Rectal smooth muscle tissue (tissue), 1 donor: ENCODE measurements at regions not wholly inside any gene's neighbourhood (a gene's known extent, or its start where the extent isn't known, plus 50 kb on each side); places are given as distances from the start of the nearest gene placed in this dataset.

ENCODE experiments used
- H3K27ac ChIP-seq: one replicate; pipeline ENCODE4 v1.7.0; 2013; ENCODE audit warnings: low read depth, low read length, inconsistent platforms
- H3K27me3 ChIP-seq: one replicate; pipeline ENCODE4 v1.7.0; 2013; ENCODE audit warnings: low read length; ENCODE audit not compliant: control insufficient read depth, insufficient read depth
- H3K36me3 ChIP-seq: one replicate; pipeline ENCODE4 v1.7.0; 2013; ENCODE audit warnings: low read length; ENCODE audit not compliant: control insufficient read depth, insufficient read depth
- H3K4me1 ChIP-seq: one replicate; pipeline ENCODE4 v1.7.0; 2013; ENCODE audit warnings: low read length; ENCODE audit not compliant: control insufficient read depth, insufficient read depth
- H3K4me3 ChIP-seq: one replicate; pipeline ENCODE4 v1.7.0; 2013; ENCODE audit warnings: low read length
- H3K9ac ChIP-seq: one replicate; pipeline ENCODE4 v1.7.0; 2013; ENCODE audit warnings: low read length

DNA sequence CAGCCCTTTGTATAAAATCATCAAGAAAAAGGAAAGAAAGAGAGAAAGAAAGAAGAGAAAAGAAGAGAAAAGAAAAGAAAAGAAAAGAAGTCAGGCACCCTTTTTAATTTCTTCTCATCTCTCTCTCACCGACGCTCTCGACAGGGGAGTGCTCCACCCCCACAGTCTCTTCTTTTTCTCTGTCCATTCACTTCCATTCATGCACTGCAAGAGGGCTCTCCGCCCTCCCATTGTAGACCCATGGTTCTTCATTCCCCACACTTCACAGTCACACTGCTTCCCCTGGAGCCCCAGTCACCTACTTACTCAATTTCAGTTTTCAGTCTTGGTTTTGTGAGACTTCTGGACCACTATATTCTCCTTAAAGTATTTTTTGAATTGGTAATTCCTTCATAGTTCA lies 254.7 kb downstream of the SOX2 start:
- Histone ChIP-seq H3K9ac (no peak overlapping the region), H3K4me1 (no peaks in the 10 kb centered on the region), H3K4me3 (no peak overlapping the region), H3K27ac (no peak overlapping the region), H3K27me3 (no peaks in the 10 kb centered on the region), H3K36me3 (no peaks in the 10 kb centered on the region)

DNA sequence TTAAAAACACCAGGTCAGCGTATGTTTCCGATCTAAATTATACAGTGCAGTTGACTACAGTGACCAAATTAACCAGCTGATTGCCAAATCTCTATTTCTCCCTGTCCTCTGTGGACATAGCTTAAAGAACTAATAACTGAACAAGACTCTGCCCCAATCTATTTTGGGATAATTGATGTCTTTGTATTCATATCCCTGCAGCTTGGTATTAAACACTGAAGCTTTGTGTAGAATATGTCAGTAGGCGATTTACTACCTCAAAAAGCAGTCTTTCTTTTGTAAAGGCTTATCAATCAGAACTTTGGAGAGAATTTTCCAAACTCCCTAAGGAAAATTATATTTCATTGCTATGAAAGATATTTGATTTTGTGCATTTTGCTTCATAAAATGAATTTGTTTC lies 258.2 kb downstream of the SOX2 start:
- Histone ChIP-seq H3K27me3 (no peaks in the 10 kb centered on the region), H3K27ac (no peak overlapping the region), H3K4me3 (no peak overlapping the region), H3K36me3 (no peaks in the 10 kb centered on the region), H3K4me1 (no peaks in the 10 kb centered on the region), H3K9ac (no peak overlapping the region)

DNA sequence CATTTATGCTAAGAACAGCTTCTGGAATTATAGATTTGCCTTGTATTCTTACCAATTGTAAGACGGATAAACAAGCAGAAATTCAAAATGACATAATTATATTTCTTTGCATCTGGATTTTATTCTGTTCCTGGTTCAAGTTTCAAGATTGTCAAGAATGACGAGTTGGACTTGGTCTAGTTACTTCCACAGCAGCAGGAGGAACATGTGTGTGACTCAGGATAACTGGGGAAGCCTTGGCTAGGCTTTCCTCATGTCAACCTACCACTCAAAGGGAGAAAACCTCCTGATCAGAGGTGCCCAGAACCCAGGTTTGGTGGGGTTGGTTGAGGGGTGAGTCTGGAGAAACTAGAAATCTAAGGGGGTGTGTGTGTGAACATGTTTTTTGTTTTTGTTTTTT lies 259.7 kb downstream of the SOX2 start:
- H3K36me3 ChIP-seq: no peaks in the 10 kb centered on the region
- no peak overlapping the region for H3K27ac ChIP-seq
- no peak overlapping the region for H3K4me3 ChIP-seq
- H3K27me3 ChIP-seq: no peaks in the 10 kb centered on the region
- no peaks in the 10 kb centered on the region for H3K4me1 ChIP-seq
- no peak overlapping the region for H3K9ac ChIP-seq

DNA sequence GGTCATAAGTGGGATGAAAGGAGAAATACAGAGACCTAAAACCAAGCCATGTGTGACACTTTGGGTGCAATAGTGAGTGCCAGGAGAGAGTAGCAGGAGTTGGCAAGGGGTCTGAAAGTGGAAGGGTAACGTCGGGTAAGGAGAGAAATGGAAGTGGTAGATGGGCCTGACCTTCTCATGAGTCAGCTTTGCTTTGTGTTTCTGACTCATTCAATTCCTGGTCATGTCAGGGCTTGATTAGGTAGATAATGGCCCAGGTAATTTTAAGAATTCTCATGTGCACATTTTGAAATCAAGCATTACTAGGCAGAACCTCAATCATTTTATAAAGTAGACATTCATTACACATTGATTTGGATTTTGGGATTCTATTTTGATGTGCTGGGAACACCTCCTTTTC lies 262.5 kb downstream of the SOX2 start:
- Histone ChIP-seq H3K36me3 (no peaks in the 10 kb centered on the region), H3K27me3 (no peaks in the 10 kb centered on the region), H3K9ac (no peak overlapping the region), H3K4me1 (no peaks in the 10 kb centered on the region), H3K27ac (no peak overlapping the region), H3K4me3 (no peak overlapping the region)

DNA sequence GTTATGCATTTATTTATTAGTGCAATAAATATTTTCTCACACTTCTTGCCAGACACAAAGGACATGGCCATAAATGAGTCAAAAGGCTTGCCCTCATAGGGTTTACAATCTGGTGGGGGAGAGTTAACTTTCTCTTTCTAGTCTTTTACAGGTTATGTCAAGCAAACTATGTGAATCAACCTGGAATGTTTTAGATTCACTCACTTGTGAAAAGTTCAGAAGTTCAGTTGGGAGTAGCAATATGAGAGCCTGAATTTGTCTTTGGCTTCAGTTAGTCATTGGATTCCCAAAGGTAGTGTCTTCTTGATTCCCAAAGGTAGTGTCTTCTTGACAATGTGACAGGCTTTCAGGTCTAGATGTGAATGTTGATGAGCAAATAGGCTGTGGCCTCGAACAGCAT lies 264.8 kb downstream of the SOX2 start:
- no peak overlapping the region for H3K27ac ChIP-seq
- no peaks in the 10 kb centered on the region for H3K36me3 ChIP-seq
- H3K4me1 ChIP-seq: no peaks in the 10 kb centered on the region
- no peak overlapping the region for H3K9ac ChIP-seq
- H3K27me3 ChIP-seq: no peaks in the 10 kb centered on the region
- H3K4me3 ChIP-seq: no peak overlapping the region

DNA sequence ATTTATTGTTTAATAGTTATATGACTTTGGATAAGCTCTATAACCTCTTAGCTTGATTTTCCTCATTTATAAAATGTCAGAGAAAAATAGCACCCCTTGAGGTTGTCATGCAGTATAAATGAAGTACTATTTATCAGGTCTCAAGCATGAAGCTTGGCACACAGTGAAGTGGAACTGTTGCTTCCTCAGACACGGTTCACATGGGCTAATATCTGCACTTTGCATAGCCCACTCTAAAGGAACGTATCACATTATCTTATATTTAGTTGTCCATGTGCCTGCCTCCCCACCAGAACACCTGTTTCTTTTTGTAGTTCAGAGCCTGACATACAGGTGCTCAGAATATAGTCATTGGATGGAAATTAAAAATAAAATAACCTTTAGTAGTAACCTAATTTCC lies 273.7 kb downstream of the SOX2 start:
- Histone ChIP-seq H3K27ac (no peak overlapping the region), H3K36me3 (no peaks in the 10 kb centered on the region), H3K4me3 (no peak overlapping the region)

DNA sequence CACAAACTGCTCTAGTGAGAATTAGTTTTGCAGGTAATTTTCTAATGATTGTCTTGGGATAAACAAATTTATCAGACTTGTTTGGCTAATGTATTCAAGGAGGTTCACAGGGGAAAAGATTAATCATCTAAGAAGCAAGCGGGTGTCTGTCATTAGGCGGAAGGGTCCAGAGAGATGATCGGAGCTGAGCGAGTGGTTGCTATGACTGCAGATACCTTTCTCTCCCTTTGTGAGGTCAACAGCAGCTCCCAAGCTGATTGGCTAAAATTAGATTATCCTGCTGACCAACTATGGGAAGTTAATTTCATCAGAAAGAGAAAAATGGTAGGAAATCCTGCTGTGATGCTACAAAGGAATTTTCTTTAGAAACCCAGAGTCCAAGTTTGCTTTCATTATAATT lies 276.0 kb downstream of the SOX2 start:
- no peaks in the 10 kb centered on the region for H3K4me1 ChIP-seq
- H3K27me3 ChIP-seq: no peaks in the 10 kb centered on the region
- no peak overlapping the region for H3K27ac ChIP-seq
- no peaks in the 10 kb centered on the region for H3K36me3 ChIP-seq
- no peak overlapping the region for H3K4me3 ChIP-seq
- no peak overlapping the region for H3K9ac ChIP-seq

More for the DNA sequence above, 273.7 kb downstream of the SOX2 start:
- Histone ChIP-seq H3K27me3 (no peaks in the 10 kb centered on the region), H3K4me1 (no peaks in the 10 kb centered on the region), H3K9ac (no peak overlapping the region)

DNA sequence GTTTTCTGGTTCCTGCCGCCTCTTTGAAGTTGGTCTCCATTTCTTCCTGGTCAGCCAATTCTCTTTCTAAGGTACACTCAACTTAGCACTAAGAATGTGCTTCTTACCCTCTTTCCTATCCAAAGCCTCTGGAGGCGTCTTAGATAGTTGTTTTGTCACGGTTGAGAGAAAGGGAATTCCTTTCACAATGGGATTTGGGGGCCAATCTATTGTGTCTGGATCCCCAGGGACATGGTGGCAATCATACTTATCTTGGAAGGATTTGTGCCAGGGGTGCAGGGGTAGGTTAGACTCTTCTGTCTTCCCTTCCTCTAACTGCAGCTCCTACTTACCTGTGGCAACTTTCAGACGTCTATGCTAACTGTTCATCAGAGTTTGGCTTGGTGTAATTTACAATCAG lies 287.1 kb downstream of the SOX2 start:
- H3K4me1 ChIP-seq: no peaks in the 10 kb centered on the region
- no peaks in the 10 kb centered on the region for H3K27me3 ChIP-seq

DNA sequence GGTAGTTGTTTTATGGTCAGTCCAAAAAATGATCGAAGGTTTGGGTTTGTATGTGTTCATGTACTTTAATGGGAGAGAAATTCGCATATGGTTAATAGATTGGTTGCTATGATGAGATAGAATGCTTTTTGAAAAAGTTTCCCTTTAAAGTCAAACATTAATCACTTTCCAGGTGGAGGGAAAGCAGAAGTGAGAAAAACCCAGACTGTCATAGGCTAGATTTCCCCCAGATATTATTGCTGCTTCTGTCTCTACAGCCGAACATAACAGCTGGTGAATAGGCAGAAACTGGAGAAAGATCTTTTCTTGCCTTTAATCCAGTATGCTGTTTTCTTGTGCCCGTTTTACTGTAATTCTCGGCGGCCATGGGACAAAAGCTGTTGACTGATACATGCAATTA lies 287.6 kb downstream of the SOX2 start:
- Histone ChIP-seq H3K9ac (no peak overlapping the region), H3K27me3 (no peaks in the 10 kb centered on the region), H3K4me1 (no peaks in the 10 kb centered on the region), H3K4me3 (no peak overlapping the region), H3K36me3 (no peaks in the 10 kb centered on the region), H3K27ac (no peak overlapping the region)

More for the DNA sequence above, 287.1 kb downstream of the SOX2 start:
- Histone ChIP-seq H3K4me3 (no peak overlapping the region), H3K27ac (no peak overlapping the region), H3K9ac (no peak overlapping the region), H3K36me3 (no peaks in the 10 kb centered on the region)

DNA sequence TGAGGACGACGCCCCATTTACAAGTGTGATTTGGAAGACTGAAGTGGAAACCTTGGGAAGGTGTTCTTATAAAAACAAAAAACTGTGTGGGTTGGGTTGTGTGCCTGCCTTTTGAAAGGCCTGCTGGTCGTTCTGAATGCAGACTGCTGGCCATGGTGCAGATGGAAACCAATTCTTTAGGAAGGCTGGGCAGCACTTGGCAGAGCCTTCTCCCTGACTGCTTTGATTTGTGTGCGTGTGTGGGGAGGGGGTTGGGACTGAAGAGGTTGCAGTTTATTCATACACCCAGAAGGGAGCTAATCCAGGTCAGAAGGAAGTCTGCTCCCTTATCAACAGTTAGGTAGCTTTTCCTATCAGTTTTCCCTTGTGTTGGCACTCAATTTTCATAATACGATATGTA lies 288.7 kb downstream of the SOX2 start:
- Histone ChIP-seq H3K27ac (no peak overlapping the region), H3K4me1 (no peaks in the 10 kb centered on the region), H3K36me3 (no peaks in the 10 kb centered on the region), H3K9ac (no peak overlapping the region), H3K27me3 (no peaks in the 10 kb centered on the region), H3K4me3 (no peak overlapping the region)

DNA sequence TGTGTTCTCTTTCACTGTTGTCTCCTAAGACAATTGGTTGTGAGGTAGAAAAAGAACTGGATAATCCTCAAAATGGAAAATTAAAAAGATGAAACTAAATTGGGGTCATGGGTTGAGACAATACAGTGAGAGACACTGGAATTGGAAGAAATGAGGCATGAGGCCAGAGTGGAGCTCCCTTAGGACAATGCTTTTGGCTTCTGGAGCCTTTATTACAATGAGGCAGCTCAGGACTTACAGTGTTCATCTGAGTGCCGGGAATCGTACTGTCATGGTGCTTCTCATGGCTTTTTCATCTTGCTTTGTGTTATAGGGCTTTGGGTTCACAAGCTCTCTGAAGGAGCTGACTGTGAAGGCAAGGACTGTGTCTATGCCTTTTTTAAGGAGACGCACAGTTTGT lies 293.5 kb downstream of the SOX2 start:
- no peak overlapping the region for H3K9ac ChIP-seq
- H3K36me3 ChIP-seq: no peaks in the 10 kb centered on the region
- H3K4me1 ChIP-seq: no peaks in the 10 kb centered on the region
- no peaks in the 10 kb centered on the region for H3K27me3 ChIP-seq
- H3K4me3 ChIP-seq: no peak overlapping the region
- no peak overlapping the region for H3K27ac ChIP-seq

DNA sequence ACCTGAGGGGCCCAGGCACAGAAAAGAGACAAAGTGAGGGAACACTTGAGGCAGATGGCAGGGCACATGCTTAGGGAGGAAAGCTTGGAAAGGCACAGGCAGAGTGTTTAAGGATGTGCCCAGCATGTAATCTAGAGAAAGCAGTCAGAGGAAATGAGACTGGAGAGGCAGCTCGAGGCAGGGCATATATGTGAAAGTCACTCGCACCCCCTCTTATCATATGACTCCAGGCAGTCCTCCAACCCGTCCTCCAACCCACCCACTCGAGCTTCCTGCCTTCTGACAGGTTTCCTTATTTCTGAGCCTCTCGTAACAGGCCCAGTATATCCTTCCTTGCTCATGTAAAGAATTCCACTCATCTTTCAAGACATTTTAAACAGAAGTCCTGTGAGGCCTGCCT lies 294.0 kb downstream of the SOX2 start:
- no peaks in the 10 kb centered on the region for H3K36me3 ChIP-seq
- H3K4me3 ChIP-seq: no peak overlapping the region
- H3K9ac ChIP-seq: no peak overlapping the region
- no peaks in the 10 kb centered on the region for H3K4me1 ChIP-seq
- no peaks in the 10 kb centered on the region for H3K27me3 ChIP-seq
- H3K27ac ChIP-seq: no peak overlapping the region

DNA sequence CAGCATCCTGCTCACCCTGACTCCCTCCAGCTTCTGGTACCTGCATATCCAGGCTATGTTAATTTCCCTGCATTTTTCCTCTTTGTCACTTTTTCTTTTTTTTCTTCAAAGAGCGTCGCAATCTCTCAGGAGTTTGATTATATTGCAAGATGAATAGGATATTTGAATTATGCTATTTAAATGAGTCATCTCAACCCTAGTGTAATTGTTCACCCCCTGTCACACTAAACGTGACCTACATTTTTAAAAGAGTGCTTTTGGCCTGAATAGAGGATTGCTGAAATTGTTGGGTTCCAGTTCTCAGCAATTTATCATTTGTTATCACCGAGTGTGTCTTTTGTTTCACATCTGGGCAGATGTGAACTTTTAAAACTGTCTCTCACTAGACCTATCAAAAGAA lies 294.7 kb downstream of the SOX2 start:
- Histone ChIP-seq H3K4me3 (no peak overlapping the region), H3K4me1 (no peaks in the 10 kb centered on the region), H3K27me3 (no peaks in the 10 kb centered on the region), H3K36me3 (no peaks in the 10 kb centered on the region), H3K9ac (no peak overlapping the region), H3K27ac (no peak overlapping the region)

DNA sequence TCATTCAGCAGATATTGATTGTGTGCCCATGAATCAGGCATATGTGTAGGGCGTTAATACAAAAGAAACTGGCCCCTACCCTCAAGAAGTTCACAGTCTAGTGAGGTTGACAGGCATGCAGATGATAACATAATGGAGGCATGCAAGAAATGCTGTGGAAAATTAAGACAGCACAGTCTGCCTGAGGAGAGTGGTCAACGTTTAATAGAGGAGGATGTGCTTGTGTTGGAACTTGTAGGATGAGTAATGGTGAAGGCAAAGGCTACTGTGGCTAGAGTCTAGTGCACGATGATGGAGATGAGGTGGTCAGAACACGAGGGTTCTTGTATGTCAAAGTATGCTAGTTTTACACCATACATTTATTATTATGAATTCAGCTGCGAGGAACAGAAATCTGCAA lies 295.7 kb downstream of the SOX2 start:
- Histone ChIP-seq H3K4me1 (no peaks in the 10 kb centered on the region), H3K27me3 (no peaks in the 10 kb centered on the region), H3K4me3 (no peak overlapping the region), H3K36me3 (no peaks in the 10 kb centered on the region), H3K9ac (no peak overlapping the region), H3K27ac (no peak overlapping the region)
